ENCODE measurements at regions not wholly inside any gene's neighbourhood (a gene's known extent, or its start where the extent isn't known, plus 50 kb on each side); places are given as distances from the start of the nearest gene placed in this dataset.

DNA sequence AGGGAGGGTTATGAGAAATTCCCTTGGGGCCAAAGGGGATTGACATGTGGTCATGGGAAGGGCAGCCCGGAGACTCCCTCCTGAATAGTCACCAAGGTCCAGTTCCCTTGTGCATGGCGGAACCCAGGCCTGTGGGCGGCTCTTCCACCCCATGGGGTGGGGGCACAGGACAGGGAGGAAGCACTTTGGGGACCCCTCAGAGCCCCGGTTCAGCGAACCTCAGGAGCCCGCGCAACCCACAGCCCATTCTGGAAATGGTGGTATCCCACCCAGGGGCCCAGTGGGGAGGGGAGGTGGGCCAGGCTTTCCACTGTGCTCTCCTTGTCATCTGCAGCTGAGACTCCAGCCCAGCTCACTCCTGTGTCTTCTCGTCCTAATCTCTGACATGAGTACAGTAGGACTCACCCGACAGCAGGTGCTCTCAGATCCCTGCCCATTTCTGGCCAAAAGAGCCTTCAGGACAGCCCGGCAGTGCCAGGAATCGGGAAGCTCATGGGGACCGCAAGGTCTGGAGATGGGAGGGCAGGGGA is 255.2 kb upstream of the SFSWAP start:
- TF ChIP-seq JUND (IDR thresholded peaks at IDR 0.05; ENCODE audit: low read depth) = no peak
- in situ Hi-C loops (cut with HindIII; ENCODE audit: low pct_unique_long_range_greater_than_20kb, low sequenced_read_pairs) = no loop called here
- DNase-seq (ENCODE audit: low read depth in 1 of 2, low spot score in 1 of 2) = no peak

DNA sequence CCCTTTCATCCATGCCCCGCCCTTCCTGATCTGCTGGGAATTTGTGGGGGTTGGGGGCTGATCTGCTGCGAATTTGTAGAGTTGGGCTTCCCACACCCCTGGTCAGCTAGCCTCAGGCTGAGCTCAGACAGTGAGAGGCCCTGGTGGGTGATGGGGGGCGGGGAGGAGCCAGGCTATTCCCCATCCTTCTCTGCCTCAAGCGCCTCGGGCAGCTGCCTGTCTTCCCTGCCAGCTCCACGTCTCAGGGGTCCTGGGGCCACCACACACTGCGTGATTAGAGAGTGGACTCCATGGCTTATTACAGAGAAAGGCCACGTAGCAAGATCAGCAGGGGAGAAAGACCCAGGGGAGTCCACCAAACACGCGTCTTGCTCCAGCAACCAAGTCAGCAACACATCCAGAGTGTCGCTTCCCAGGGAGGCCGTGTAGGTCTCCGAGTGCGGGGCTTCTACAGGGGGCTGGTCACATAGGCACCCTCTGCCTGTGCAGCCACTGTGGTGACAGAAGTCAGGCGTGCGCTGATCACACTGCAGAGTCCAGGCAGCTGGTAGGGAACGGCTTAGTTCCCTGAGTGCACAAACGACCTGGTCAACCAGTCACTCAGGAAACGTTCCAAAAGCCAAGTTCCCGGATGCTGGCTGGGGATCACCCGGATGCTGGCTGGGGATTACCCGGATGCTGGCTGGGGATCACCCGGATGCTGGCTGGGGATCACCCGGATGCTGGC is 254.4 kb upstream of the SFSWAP start:
- peak in 1 of 2 experiments; percentile 80 for DNase-seq (ENCODE audit: low read depth in 1 of 2, low spot score in 1 of 2)
- TF ChIP-seq JUND (IDR thresholded peaks at IDR 0.05; ENCODE audit: low read depth) = no peak
- in situ Hi-C loops (cut with HindIII; ENCODE audit: low pct_unique_long_range_greater_than_20kb, low sequenced_read_pairs) = no loop called here

DNA sequence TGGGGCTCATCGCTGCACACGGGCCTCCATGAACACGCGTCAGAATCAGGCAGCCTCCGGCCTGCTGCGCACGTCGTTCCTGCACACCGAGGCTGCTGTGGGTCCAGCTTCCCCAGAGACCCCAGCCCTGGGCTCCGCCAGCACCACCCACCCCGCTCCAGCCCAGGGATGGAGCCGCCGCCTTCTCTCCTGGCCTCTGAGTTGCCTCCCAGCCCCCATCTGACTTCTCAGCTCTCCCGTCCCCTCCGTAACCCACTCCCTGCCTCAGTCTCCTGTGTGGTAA is 253.9 kb upstream of the SFSWAP start:
- no peak for DNase-seq (ENCODE audit: low read depth in 1 of 2, low spot score in 1 of 2)
- TF ChIP-seq JUND (IDR thresholded peaks at IDR 0.05; ENCODE audit: low read depth) = no peak
- in situ Hi-C loops (cut with HindIII; ENCODE audit: low pct_unique_long_range_greater_than_20kb, low sequenced_read_pairs) = no loop called here

DNA sequence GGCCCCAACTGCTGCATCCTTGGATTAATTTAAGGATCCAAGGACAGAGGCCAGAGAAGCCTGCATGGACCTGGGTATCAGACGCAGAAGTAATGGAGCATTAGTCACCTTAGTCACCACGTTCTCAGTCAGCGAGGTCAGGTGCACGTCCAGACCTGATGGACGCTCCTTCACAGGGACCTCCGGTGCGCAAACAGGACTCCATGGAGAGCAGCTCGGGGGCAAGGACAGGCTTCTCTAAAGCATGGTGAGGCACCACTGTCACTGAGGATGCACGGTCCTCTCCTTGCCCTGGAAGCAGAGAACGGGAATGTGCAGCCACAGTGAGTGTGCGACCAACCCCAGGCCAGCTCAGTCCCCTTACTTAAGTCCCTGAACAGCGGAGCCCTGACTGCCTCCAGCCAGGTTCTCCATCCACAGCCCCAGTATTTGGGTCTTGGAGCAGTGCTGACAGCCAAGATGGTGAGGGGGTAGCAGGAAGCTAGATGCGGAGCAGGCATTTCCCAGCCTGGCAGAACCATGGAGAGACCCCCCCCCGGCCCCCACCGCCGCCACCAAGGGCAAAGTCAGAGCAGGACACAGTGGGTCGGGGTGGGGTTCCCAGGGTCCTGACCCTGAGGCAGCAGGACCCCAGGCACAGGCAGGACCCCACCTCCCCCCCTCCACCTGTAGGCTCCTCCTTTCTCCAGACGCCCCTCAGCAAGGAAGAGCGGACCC is 253.4 kb upstream of the SFSWAP start:
- no peak for TF ChIP-seq JUND (IDR thresholded peaks at IDR 0.05; ENCODE audit: low read depth)
- DNase-seq (ENCODE audit: low read depth in 1 of 2, low spot score in 1 of 2) = no peak
- in situ Hi-C loops (cut with HindIII; ENCODE audit: low pct_unique_long_range_greater_than_20kb, low sequenced_read_pairs) = no loop called here

DNA sequence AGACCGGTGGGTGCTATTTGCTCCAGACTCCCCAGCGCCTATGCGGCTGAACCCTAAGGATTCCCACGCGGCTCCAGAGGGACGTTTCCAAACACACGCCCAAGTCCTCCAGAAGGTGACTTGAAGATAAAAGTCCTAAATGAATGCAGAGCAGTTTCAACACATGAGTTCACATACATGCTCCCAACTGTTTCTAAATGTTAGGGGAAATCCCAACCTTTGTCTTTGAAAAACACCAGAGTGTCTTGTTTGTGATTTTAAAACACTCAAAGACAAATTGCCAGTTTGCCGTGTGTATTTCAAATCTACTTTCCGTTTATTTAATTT is 252.9 kb upstream of the SFSWAP start:
- no peak for TF ChIP-seq JUND (IDR thresholded peaks at IDR 0.05; ENCODE audit: low read depth)
- DNase-seq (ENCODE audit: low read depth in 1 of 2, low spot score in 1 of 2) = no peak
- in situ Hi-C loops (cut with HindIII; ENCODE audit: low pct_unique_long_range_greater_than_20kb, low sequenced_read_pairs) = no loop called here

DNA sequence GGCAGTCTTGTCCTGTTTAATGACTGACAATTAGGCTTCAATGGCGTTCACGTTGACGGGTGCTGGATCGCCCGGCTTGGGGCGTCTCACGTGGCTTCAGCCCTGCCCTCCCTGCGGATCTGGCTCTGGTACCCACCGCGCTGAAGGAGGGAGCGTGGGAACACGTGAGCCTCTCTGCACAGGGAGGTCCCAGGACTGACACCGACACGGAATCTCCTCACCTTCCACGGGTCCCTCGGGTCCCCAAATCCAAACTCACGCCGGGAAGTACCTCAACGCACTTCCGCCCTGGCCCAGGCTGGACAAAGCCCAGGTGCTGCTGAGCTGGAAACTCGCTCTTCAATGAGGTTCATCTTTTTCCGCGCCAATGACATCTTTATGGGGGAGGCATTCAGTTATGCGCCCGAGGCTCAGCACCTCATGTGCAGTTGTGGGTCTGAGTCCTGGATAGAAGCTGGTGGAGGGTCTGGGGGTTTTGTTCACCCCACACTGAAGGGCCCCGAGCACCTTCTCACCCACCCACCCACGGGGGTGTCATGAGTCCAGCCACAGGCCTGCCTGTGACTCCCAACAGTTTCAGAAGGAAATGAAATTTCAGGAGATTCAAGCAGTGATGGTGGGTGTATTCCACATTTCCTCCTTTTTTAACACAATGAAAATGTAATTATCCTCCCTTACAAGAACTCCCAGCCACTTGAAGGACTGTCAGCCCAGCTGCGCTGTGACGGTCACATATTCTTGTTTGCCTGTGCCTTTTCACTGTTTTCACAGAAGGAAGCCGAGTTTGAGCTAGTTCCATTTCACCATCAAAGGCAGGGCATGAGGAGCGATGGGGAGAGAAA is 251.7 kb upstream of the SFSWAP start:
- in situ Hi-C loops (cut with HindIII; ENCODE audit: low pct_unique_long_range_greater_than_20kb, low sequenced_read_pairs) = no loop called here
- no peak for DNase-seq (ENCODE audit: low read depth in 1 of 2, low spot score in 1 of 2)
- no peak for TF ChIP-seq JUND (IDR thresholded peaks at IDR 0.05; ENCODE audit: low read depth)

DNA sequence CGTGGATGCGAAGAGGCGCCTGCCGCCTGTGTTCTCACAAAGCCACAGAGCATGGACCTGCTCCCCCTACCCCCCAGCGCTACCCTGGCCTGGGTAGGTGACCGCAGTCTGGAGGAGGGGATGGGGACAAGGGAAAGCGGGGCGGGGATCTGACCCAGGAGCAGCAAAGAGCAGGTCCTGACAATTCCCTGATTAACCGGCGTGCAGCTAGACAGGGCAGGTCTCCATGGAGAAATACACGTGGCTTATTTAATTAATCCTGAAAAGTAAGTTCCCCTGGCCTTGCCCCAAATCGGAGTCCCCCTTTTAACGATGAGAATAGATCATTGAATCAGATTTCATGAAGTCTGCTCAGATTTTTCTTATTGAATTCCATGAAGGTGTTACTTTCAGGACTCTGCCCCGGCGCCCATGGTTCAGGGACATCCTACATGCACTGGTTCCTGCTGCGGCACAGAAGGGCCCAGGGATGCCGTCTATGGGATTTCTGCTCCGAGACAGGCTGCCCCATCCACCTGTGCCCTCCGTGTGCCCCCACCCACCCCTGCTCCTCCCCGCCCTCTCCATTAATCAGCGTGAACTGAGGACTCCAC is 251.0 kb upstream of the SFSWAP start:
- DNase-seq (ENCODE audit: low read depth in 1 of 2, low spot score in 1 of 2) = no peak
- in situ Hi-C loops (cut with HindIII; ENCODE audit: low pct_unique_long_range_greater_than_20kb, low sequenced_read_pairs) = no loop called here
- TF ChIP-seq JUND (IDR thresholded peaks at IDR 0.05; ENCODE audit: low read depth) = no peak

DNA sequence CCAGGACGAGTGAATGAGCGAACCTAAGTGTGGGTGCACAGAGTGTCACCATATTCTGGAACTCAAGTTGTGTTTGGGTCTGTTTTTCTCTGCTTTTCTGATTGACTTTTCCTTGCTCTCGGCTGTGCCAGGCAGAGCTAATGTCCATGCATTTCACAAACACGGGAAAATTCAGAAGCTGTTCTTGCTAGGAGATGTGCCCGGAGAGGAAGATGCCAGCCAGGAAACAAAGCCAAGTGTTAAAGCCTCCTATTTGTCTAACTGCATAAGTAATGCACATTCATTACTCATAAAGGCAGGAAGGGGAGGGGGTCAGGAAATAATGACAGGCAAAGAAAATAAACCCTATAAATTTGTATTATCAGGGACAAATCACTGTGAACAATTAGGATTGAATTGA is 250.4 kb upstream of the SFSWAP start:
- no peak for DNase-seq (ENCODE audit: low read depth in 1 of 2, low spot score in 1 of 2)
- no peak for TF ChIP-seq JUND (IDR thresholded peaks at IDR 0.05; ENCODE audit: low read depth)
- in situ Hi-C loops (cut with HindIII; ENCODE audit: low pct_unique_long_range_greater_than_20kb, low sequenced_read_pairs) = no loop called here

DNA sequence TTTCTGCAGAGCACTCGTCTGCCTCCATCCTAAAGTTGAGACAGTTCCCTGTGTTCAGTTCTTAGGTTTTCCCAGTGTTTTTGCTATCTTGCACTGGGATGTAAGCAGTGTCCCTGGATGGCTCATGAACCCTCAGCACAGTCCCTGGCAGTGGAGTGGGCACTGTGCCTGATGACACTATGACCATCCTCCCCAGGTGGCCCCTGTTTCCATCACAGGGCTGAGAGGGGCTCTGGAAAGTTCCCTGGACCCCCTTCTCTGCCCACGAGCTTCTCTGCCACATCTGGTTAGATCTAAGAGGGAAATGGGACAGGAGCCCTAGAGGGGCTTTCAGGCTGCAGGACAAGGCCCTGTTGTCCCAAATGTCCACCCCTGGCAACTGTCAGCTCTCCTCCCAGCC is 249.8 kb upstream of the SFSWAP start:
- in situ Hi-C loops (cut with HindIII; ENCODE audit: low pct_unique_long_range_greater_than_20kb, low sequenced_read_pairs) = no loop called here
- no peak for DNase-seq (ENCODE audit: low read depth in 1 of 2, low spot score in 1 of 2)
- TF ChIP-seq JUND (IDR thresholded peaks at IDR 0.05; ENCODE audit: low read depth) = no peak

DNA sequence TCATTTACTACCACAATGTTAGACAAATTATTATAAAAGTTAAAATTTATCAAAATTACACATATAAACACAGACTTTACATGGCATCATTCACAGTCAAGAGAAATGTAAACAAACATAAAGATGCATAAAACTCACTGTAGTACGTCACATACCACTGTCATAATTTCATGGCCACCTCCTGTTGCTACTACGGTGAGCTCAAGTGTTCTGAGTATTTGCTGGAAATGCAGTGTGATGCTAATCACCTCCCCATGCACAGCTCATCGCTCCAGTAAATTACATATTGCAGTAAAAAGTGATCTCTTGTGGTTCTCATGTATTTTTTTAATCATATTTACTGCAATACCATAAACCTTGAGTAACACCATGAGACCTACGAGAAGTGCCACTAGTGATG is 247.7 kb upstream of the SFSWAP start:
- in situ Hi-C loops (cut with HindIII; ENCODE audit: low pct_unique_long_range_greater_than_20kb, low sequenced_read_pairs) = no loop called here
- no peak for TF ChIP-seq JUND (IDR thresholded peaks at IDR 0.05; ENCODE audit: low read depth)
- no peak for DNase-seq (ENCODE audit: low read depth in 1 of 2, low spot score in 1 of 2)

DNA sequence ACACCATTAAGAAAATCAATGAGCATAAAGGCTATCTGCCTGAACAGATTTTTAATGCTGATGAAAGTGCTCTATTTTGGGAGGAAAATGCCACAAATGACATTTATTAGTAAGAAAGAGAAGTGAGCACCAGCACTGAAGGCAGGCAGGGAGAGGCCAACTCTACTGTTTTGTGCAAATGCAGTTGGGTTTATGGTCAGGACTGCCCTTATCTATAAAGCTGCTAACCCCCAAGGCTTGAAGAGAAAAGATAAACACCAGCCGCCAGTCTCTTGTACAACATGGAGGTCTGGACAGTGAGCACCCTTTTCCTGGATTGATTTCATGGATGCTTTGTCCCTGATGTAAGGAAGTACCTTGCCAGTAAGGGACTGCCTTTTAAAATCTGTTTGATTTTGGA is 246.8 kb upstream of the SFSWAP start:
- in situ Hi-C loops (cut with HindIII; ENCODE audit: low pct_unique_long_range_greater_than_20kb, low sequenced_read_pairs) = no loop called here
- DNase-seq (ENCODE audit: low read depth in 1 of 2, low spot score in 1 of 2) = no peak
- TF ChIP-seq JUND (IDR thresholded peaks at IDR 0.05; ENCODE audit: low read depth) = no peak

DNA sequence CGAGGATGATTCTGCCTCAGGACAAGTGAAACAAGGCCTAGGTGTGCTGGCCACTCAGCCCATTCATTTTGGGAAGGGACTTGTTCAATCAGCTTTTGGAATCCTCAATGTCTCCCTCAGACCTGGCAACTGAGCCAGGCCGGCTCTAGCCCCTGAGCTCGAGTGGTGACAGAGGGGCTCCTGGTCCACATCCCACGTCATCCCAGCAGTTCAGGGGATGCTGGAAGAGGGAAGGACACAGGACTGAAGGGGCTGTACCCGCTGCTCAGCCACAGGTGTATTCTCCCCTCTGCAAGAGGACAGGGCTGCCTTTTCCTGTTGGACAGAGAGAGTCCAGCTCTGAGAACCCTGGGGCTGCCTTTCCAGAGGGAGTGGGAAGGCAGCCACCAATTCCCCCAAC is 244.6 kb upstream of the SFSWAP start:
- DNase-seq (ENCODE audit: low read depth in 1 of 2, low spot score in 1 of 2) = no peak
- no peak for TF ChIP-seq JUND (IDR thresholded peaks at IDR 0.05; ENCODE audit: low read depth)
- in situ Hi-C loops (cut with HindIII; ENCODE audit: low pct_unique_long_range_greater_than_20kb, low sequenced_read_pairs) = no loop called here

DNA sequence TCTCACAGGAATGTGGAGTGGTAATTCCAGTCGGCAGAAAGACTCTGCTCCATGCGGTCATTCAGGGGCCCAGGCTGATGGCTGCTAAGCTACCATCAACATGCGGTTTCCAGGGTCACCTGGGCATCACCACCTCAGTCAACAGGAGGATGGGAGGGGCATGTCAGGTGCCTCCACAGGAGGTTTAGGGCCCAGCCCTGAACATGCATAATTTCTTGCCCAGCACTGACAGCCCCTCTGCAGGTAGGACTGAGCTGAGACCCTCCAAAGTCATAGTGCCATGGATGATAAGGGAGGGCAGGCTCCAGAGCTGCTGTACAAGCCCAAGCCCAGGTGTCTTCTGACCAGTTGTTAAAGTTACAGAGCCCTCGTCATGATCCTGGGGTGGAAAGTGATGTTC is 244.0 kb upstream of the SFSWAP start:
- TF ChIP-seq JUND (IDR thresholded peaks at IDR 0.05; ENCODE audit: low read depth) = no peak
- DNase-seq (ENCODE audit: low read depth in 1 of 2, low spot score in 1 of 2) = no peak
- in situ Hi-C loops (cut with HindIII; ENCODE audit: low pct_unique_long_range_greater_than_20kb, low sequenced_read_pairs) = no loop called here

Measured in T47D (cell line).